ENCODE measurements at regions not wholly inside any gene's neighbourhood (a gene's known extent, or its start where the extent isn't known, plus 50 kb on each side); places are given as distances from the start of the nearest gene placed in this dataset.

DNA sequence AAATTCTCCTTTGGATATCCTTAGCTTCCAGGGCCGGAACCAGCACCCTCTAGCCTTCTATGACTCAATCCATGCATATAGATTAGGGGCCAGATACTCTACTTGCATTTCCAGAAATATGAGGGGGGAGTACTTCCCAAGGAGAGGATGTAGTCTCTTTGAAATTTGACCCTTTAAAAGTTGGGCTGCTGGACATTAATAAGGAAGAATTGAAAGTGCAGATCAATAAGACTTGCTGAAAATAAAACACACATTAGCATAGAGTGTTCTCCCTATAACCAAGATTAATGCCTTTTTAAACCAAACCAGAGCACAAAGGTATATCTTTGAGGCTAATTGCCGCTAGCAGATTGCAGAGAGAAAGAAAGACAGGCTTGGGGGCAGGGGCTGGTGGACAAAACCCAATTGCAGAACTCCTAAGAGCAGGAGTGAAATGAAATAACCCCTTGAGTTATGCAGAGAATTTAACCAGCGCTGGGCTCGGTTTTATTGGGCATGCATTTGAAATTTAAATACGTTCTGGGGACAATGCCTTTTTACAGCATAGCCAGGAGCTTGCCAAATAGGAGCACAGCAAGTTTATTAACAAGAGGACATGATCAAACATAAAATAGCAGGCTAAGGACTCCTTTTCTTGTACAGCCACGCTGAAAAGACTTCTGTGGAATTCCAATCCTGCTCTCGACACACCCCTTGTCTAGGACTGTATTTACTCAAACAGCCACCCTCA, 108.2 kb upstream of the SALL4 start:
- no peaks in the 10 kb centered on the region for H3K9me3 Mint-ChIP-seq
- DNase-seq (ENCODE audit: low read depth, low spot score): no peak
- H3K27me3 Mint-ChIP-seq (ENCODE audit: low read depth): no peaks in the 10 kb centered on the region
- H3K36me3 Mint-ChIP-seq (ENCODE audit: low read depth): no peaks in the 10 kb centered on the region
- H3K4me3 Mint-ChIP-seq: peak overlapping the region; percentile 8
- H3K27ac Mint-ChIP-seq (ENCODE audit: unreplicated experiment): peak overlapping the region; percentile 35
- TF ChIP-seq, protein P1, sequence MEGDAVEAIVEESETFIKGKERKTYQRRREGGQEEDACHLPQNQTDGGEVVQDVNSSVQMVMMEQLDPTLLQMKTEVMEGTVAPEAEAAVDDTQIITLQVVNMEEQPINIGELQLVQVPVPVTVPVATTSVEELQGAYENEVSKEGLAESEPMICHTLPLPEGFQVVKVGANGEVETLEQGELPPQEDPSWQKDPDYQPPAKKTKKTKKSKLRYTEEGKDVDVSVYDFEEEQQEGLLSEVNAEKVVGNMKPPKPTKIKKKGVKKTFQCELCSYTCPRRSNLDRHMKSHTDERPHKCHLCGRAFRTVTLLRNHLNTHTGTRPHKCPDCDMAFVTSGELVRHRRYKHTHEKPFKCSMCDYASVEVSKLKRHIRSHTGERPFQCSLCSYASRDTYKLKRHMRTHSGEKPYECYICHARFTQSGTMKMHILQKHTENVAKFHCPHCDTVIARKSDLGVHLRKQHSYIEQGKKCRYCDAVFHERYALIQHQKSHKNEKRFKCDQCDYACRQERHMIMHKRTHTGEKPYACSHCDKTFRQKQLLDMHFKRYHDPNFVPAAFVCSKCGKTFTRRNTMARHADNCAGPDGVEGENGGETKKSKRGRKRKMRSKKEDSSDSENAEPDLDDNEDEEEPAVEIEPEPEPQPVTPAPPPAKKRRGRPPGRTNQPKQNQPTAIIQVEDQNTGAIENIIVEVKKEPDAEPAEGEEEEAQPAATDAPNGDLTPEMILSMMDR (conservative IDR thresholded peaks at IDR 0.05): no peak
- H3K4me1 Mint-ChIP-seq: peaks cover 43% of the 10 kb centered on the region

DNA sequence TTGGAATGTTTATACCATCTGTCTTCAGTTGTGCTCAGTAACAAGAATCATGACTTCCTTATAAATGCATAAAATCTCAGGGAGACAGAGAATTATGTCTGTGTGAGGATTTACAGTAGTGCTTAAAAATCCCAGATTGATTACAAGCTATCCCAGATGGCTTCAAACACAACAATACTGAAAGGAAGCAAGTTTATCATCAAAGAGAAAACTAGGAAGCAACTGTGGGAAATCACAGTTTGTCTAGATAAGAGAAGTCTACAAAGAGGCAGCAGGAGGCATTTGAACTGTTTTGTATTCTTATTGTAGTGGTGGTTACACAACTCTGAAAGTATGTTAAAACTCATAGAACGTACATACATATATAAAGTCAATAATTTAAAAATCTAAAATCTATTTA, 104.4 kb upstream of the SALL4 start:
- H3K4me3 Mint-ChIP-seq: no peak overlapping the region
- H3K27me3 Mint-ChIP-seq (ENCODE audit: low read depth): no peaks in the 10 kb centered on the region
- no peak overlapping the region for H3K27ac Mint-ChIP-seq (ENCODE audit: unreplicated experiment)

DNA sequence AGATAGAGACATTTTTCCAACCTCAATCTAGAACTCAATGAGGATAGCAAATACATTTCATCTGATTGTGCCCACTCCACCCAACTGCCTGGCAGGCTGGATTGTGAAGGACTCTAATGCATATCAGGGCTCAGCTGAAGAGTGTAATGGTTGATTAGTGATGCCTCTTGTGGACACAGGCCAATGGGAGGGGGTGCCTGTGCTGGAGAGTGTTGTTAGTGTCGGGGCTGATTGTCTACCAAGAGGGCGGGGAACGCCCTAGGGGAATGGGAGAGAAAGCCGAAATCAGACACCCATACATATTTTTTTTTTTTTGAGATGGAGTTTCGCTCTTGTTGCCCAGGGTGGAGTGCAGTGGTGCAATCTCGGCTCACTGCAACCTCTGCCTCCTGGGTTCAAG, 103.7 kb upstream of the SALL4 start:
- no peaks in the 10 kb centered on the region for H3K27me3 Mint-ChIP-seq (ENCODE audit: low read depth)
- no peaks in the 10 kb centered on the region for H3K9me3 Mint-ChIP-seq
- no peak for DNase-seq (ENCODE audit: low read depth, low spot score)
- H3K4me3 Mint-ChIP-seq: no peak overlapping the region
- peaks cover 30% of the 10 kb centered on the region for H3K4me1 Mint-ChIP-seq
- TF ChIP-seq, protein P1 (conservative IDR thresholded peaks at IDR 0.05): no peak
- H3K27ac Mint-ChIP-seq (ENCODE audit: unreplicated experiment): no peak overlapping the region
- no peaks in the 10 kb centered on the region for H3K36me3 Mint-ChIP-seq (ENCODE audit: low read depth)

More for the DNA sequence above, 104.4 kb upstream of the SALL4 start:
- Mint-ChIP-seq H3K4me1 (peaks cover 32% of the 10 kb centered on the region), H3K9me3 (no peaks in the 10 kb centered on the region), H3K36me3 (ENCODE audit: low read depth) (no peaks in the 10 kb centered on the region)
- no peak for DNase-seq (ENCODE audit: low read depth, low spot score)
- TF ChIP-seq, protein P1 (conservative IDR thresholded peaks at IDR 0.05): no peak

DNA sequence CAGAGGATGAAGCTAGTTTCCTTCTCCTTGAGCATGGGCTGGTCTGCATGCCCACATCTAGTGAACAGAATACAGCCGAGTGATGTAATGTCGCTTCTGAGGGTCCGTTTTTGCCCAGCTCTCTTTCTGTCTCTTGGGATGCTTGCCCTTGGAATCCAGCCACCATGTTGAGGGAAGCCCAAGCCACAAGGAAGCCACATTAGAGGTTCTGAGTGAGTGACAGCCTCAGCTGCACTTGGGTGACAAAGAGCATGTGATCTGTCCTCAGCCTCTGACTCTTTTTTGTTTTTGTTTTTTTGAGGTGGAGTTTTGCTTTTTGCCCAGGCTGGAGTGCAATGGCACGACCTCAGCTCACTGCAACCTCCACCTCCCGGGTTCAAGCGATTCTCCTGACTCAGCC, 100.6 kb upstream of the SALL4 start:
- Mint-ChIP-seq H3K4me1 (peaks cover 15% of the 10 kb centered on the region), H3K27me3 (ENCODE audit: low read depth) (no peaks in the 10 kb centered on the region), H3K4me3 (no peak overlapping the region), H3K27ac (ENCODE audit: unreplicated experiment) (no peak overlapping the region), H3K9me3 (no peaks in the 10 kb centered on the region), H3K36me3 (ENCODE audit: low read depth) (no peaks in the 10 kb centered on the region)
- no peak for DNase-seq (ENCODE audit: low read depth, low spot score)
- TF ChIP-seq, protein P1 (conservative IDR thresholded peaks at IDR 0.05): no peak

DNA sequence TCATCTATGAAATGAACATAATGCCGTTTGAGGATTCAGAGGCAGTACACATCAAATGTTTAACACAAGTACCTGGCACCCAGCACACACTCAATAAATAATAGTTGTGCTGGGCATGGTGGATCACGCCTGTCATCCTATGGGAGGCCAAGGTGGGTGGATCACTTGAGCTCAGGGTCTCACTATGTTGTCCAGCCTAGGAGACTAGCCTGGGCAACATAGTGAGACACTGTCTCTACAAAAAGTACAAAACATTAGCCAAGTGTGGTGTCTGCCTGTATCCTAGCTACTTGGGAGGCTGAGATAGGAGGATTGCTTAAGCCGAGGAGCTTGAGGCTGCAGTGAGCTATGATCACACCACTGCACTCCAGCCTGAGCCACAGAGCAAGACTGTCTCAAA, 98.1 kb upstream of the SALL4 start:
- Mint-ChIP-seq H3K9me3 (no peaks in the 10 kb centered on the region), H3K4me1 (peaks cover 14% of the 10 kb centered on the region), H3K4me3 (no peak overlapping the region), H3K27me3 (ENCODE audit: low read depth) (no peaks in the 10 kb centered on the region), H3K36me3 (ENCODE audit: low read depth) (no peaks in the 10 kb centered on the region), H3K27ac (ENCODE audit: unreplicated experiment) (peak overlapping the region; percentile 19)
- DNase-seq (ENCODE audit: low read depth, low spot score): no peak
- TF ChIP-seq, protein P1 (conservative IDR thresholded peaks at IDR 0.05): no peak

Data from neural crest cell (in vitro differentiated cells).